H1 (cell line): ENCODE measurements at regions not wholly inside any gene's neighbourhood (a gene's known extent, or its start where the extent isn't known, plus 50 kb on each side); places are given as distances from the start of the nearest gene placed in this dataset.

Experiments used
- CTCF ChIA-PET: fragments of 300-600 bp; sonication (Branson Sonifier 250); formaldehyde crosslinking; loops from one replicate; lab custom pipeline; 2021; ENCODE audit not compliant: partially characterized antibody; lab: Charles Lee
- POLR2A ChIA-PET: fragments of 300-600 bp; sonication (Branson Sonifier 250); formaldehyde crosslinking; loops from one replicate; lab custom pipeline; 2021; ENCODE audit warnings: inconsistent platforms; ENCODE audit not compliant: partially characterized antibody; lab: Charles Lee
- DNase-seq, 2 experiments: peaks; one replicate each; pipeline versions ENCODE4 v3.0.0 to v3.0.0-alpha.2; 2010 to 2022; ENCODE audit warnings: low spot score in 2 of 2, low read depth in 1 of 2, mixed read lengths in 1 of 2
- FAIRE-seq: peaks from 2 replicates; lab custom pipeline; 2011; peaks lifted over from hg19 to GRCh38; lab: Jason Lieb, UNC
- H2AFZ ChIP-seq: 2 replicates; pipeline ENCODE4 v1.8.1; 2012; ENCODE audit warnings: low read length, inconsistent platforms
- H2AK5ac ChIP-seq: 2 replicates; pipeline ENCODE4 v1.6.1; 2013; ENCODE audit warnings: low read depth, low read length
- H2BK120ac ChIP-seq: replicated peaks from 2 replicates; pipeline ENCODE3; 2013; ENCODE audit warnings: low read depth, low read length, inconsistent platforms
- H2BK12ac ChIP-seq: 2 replicates; pipeline ENCODE4 v1.6.1; 2013; ENCODE audit warnings: low read depth, low read length
- H2BK15ac ChIP-seq: 2 replicates; pipeline ENCODE4 v1.6.1; 2013; ENCODE audit warnings: low read length
- H2BK20ac ChIP-seq: 2 replicates; pipeline ENCODE4 v1.6.1; 2013; ENCODE audit warnings: low read length
- H2BK5ac ChIP-seq: 2 replicates; pipeline ENCODE4 v1.6.1; 2013; ENCODE audit warnings: low read depth, low read length
- H3K14ac ChIP-seq: 2 replicates; pipeline ENCODE4 v1.6.1; 2013; ENCODE audit warnings: inconsistent platforms; ENCODE audit not compliant: insufficient read length
- H3K18ac ChIP-seq: 2 replicates; pipeline ENCODE4 v1.6.1; 2013; ENCODE audit warnings: low read length; ENCODE audit errors: extremely low read depth
- H3K23ac ChIP-seq: 2 replicates; pipeline ENCODE4 v1.6.1; 2013; ENCODE audit warnings: inconsistent platforms; ENCODE audit not compliant: insufficient read length
- H3K23me2 ChIP-seq: 2 replicates; pipeline ENCODE4 v1.6.1; 2013; ENCODE audit warnings: low read depth, low read length
- H3K27ac ChIP-seq: 2 replicates; pipeline ENCODE4 v1.6.1; 2011; ENCODE audit warnings: low read depth, low read length, inconsistent platforms
- H3K27me3 ChIP-seq, 4 experiments: replicated peaks in 1 of 4; 1 replicate in 1 of 4; 2 replicates in 3 of 4; pipeline versions ENCODE4 v1.6.1 to v1.8.1; 2011 to 2013; ENCODE audit warnings: low read length in 3 of 4, mild to moderate bottlenecking in 3 of 4, inconsistent platforms in 2 of 4, mixed read lengths in 2 of 4, moderate library complexity in 1 of 4; ENCODE audit not compliant: control insufficient read depth in 3 of 4, insufficient read depth in 3 of 4; ENCODE audit errors: extremely low read depth in 1 of 4
- H3K36me3 ChIP-seq, 4 experiments: 2 replicates each; pipeline versions ENCODE4 v1.6.1 to v1.8.1; 2011 to 2013; ENCODE audit warnings: mild to moderate bottlenecking in 4 of 4, low read length in 3 of 4, moderate library complexity in 2 of 4, control low read depth in 1 of 4, inconsistent platforms in 1 of 4; ENCODE audit not compliant: insufficient read depth in 4 of 4, control insufficient read depth in 2 of 4
- H3K4ac ChIP-seq: replicated peaks from 2 replicates; pipeline ENCODE3; 2013; ENCODE audit warnings: low read length, low read depth, mixed read lengths, inconsistent platforms; ENCODE audit not compliant: insufficient read length
- H3K4me1 ChIP-seq, 4 experiments: replicated peaks in 1 of 4; 1 replicate in 1 of 4; 2 replicates in 3 of 4; pipeline versions ENCODE4 v1.6.1 to v1.8.1; 2011 to 2013; ENCODE audit warnings: low read length in 3 of 4, inconsistent platforms in 2 of 4, mixed read lengths in 1 of 4; ENCODE audit not compliant: insufficient read depth in 4 of 4, control insufficient read depth in 3 of 4
- H3K4me2 ChIP-seq, 2 experiments: 2 replicates each; pipeline versions ENCODE4 v1.6.1 to v1.8.1; 2011 to 2013; ENCODE audit warnings: low read depth in 2 of 2, low read length in 2 of 2, control low read depth in 1 of 2, inconsistent platforms in 1 of 2, mild to moderate bottlenecking in 1 of 2; ENCODE audit not compliant: insufficient read depth in 1 of 2
- H3K4me3 ChIP-seq, 4 experiments: fragments of 200-600, 300-600 bp in 1 of 4; sonication (generic), shearing (Covaris generic), sonication (Bioruptor Twin) in 1 of 4; 2 replicates each; pipeline versions ENCODE4 v1.5.1 to v1.8.1; 2011 to 2016; ENCODE audit warnings: low read length in 4 of 4, low read depth in 3 of 4, control low read depth in 2 of 4, inconsistent platforms in 2 of 4, mild to moderate bottlenecking in 2 of 4, mixed read lengths in 1 of 4, moderate library complexity in 1 of 4; ENCODE audit not compliant: insufficient read depth in 2 of 4; ENCODE audit errors: extremely low read depth in 1 of 4
- H3K56ac ChIP-seq: replicated peaks from 2 replicates; pipeline ENCODE3; 2013; ENCODE audit warnings: low read depth, mild to moderate bottlenecking, mixed read lengths, low read length, inconsistent platforms; ENCODE audit not compliant: insufficient read length
- H3K79me1 ChIP-seq: 2 replicates; pipeline ENCODE4 v1.6.1; 2013; ENCODE audit warnings: low read depth, low read length, control low read depth
- H3K79me2 ChIP-seq, 2 experiments: 2 replicates each; pipeline versions ENCODE4 v1.6.1 to v1.8.1; 2012 to 2013; ENCODE audit warnings: low read length in 2 of 2, mild to moderate bottlenecking in 2 of 2, inconsistent platforms in 1 of 2; ENCODE audit not compliant: insufficient read depth in 2 of 2, control insufficient read depth in 1 of 2
- H3K9ac ChIP-seq, 4 experiments: replicated peaks in 1 of 4; 1 replicate in 1 of 4; 2 replicates in 3 of 4; pipeline versions ENCODE4 v1.6.1 to v1.8.1; 2011 to 2013; ENCODE audit warnings: low read depth in 3 of 4, low read length in 3 of 4, control low read depth in 2 of 4, mild to moderate bottlenecking in 2 of 4, moderate library complexity in 2 of 4, inconsistent platforms in 1 of 4; ENCODE audit errors: extremely low read depth in 1 of 4
- H3K9me3 ChIP-seq, 2 experiments: 2 replicates each; pipeline versions ENCODE4 v1.6.1 to v1.8.1; 2012 to 2013; ENCODE audit warnings: mild to moderate bottlenecking in 2 of 2, moderate library complexity in 2 of 2, control low read depth in 1 of 2, inconsistent platforms in 1 of 2, low read depth in 1 of 2, low read length in 1 of 2, mixed read lengths in 1 of 2; ENCODE audit not compliant: insufficient read depth in 2 of 2
- H4K20me1 ChIP-seq, 2 experiments: replicated peaks in 1 of 2; 2 replicates each; pipeline versions ENCODE3 to v1.8.1; 2011 to 2013; ENCODE audit warnings: inconsistent platforms in 2 of 2, low read length in 2 of 2, mild to moderate bottlenecking in 1 of 2; ENCODE audit not compliant: insufficient read depth in 2 of 2, control insufficient read depth in 1 of 2
- H4K5ac ChIP-seq: 2 replicates; pipeline ENCODE4 v1.6.1; 2013; ENCODE audit warnings: low read length, low read depth, mixed read lengths, inconsistent platforms; ENCODE audit not compliant: insufficient read length
- H4K8ac ChIP-seq: 2 replicates; pipeline ENCODE4 v1.8.0; 2013; ENCODE audit warnings: mild to moderate bottlenecking, moderate library complexity, low read length, inconsistent platforms; ENCODE audit not compliant: insufficient read depth; ENCODE audit errors: extremely low read depth
- H4K91ac ChIP-seq: replicated peaks from 2 replicates; pipeline ENCODE3; 2013; ENCODE audit warnings: low read length, mixed read lengths, inconsistent platforms; ENCODE audit not compliant: insufficient read length
- CTBP2 ChIP-seq: IDR thresholded peaks from 2 replicates; pipeline ENCODE4 v1.7.0; 2011; ENCODE audit warnings: borderline replicate concordance, mild to moderate bottlenecking, moderate library complexity, mixed read lengths, low read length; ENCODE audit not compliant: insufficient read depth, insufficient read length
- KDM1A ChIP-seq: fragments of 200-600, 300-600 bp; sonication (generic); IDR thresholded peaks from 2 replicates; pipeline ENCODE4 v1.7.1; 2016; ENCODE audit warnings: mild to moderate bottlenecking, low read length, borderline replicate concordance
- USF2 ChIP-seq: IDR thresholded peaks from 2 replicates; pipeline ENCODE4 v1.6.1; 2011; ENCODE audit warnings: low read length, improper control_type of control experiment
- WGBS, 2 experiments: shearing (Covaris generic) in 1 of 2; methylation state at CpG; one replicate each; pipeline versions ENCODE4 v1.1.6 to v1.1.7; 2013 to 2015; ENCODE audit warnings: low lambda C conversion rate in 2 of 2, mixed read lengths in 2 of 2, inconsistent platforms in 1 of 2, low coverage in 1 of 2, missing lambda C conversion rate in 1 of 2; ENCODE audit not compliant: insufficient replicate concordance in 2 of 2, insufficient coverage in 1 of 2, insufficient read length in 1 of 2; ENCODE audit errors: extremely low coverage in 1 of 2, missing lambda C conversion rate in 1 of 2; 5-methylcytosine and 5-hydroxymethylcytosine counted together

GRCh38 chr4:152094970-152095700 lies 334.3 kb upstream of the GATB start:
- H3K27me3 ChIP-seq, result no peaks in the 10 kb centered on the region
- H3K14ac ChIP-seq, result no peak overlapping the region
- 67% methylated on average over 8 of the region's 8 CpGs; no CpG with 5 or more reads in 1 of the 2 experiments for WGBS, 2 experiments
- no peaks in the 10 kb centered on the region for H4K20me1 ChIP-seq
- no peak overlapping the region for H3K4me2 ChIP-seq
- no peak overlapping the region for H2BK120ac ChIP-seq
- no peak overlapping the region for H3K56ac ChIP-seq
- no peak overlapping the region for H3K4me3 ChIP-seq
- no peak for DNase-seq
- no peaks in the 10 kb centered on the region for H3K36me3 ChIP-seq
- no peaks in the 10 kb centered on the region for H3K79me1 ChIP-seq
- H2BK15ac ChIP-seq, result no peak overlapping the region
- H3K23ac ChIP-seq, result no peak overlapping the region
- H4K8ac ChIP-seq, result no peak overlapping the region
- no peak overlapping the region for H3K4ac ChIP-seq
- H3K79me2 ChIP-seq, result no peaks in the 10 kb centered on the region
- ChIA-PET POLR2A (no interaction called here), CTCF (no interaction called here)
- H4K5ac ChIP-seq, result no peak overlapping the region
- no peak overlapping the region for H2BK5ac ChIP-seq
- no peak overlapping the region for H3K9ac ChIP-seq
- no peak overlapping the region for H2AFZ ChIP-seq
- peaks cover 0 to 2% (median 0%) of the 10 kb centered on the region in 4 experiments; a peak in 1 of 7 replicates for H3K4me1 ChIP-seq
- no peaks in the 10 kb centered on the region for H3K9me3 ChIP-seq
- no peaks in the 10 kb centered on the region for H3K23me2 ChIP-seq
- H2BK12ac ChIP-seq, result no peak overlapping the region
- H2BK20ac ChIP-seq, result no peak overlapping the region
- no peak overlapping the region for H2AK5ac ChIP-seq
- no peak overlapping the region for H3K27ac ChIP-seq
- H4K91ac ChIP-seq, result no peak overlapping the region
- no peak for FAIRE-seq
- H3K18ac ChIP-seq, result no peak overlapping the region
- TF ChIP-seq CTBP2, result no peak
- TF ChIP-seq KDM1A, result no peak
- no peak for TF ChIP-seq USF2
